IPS DF 4.7 (cell line): ENCODE measurements at regions not wholly inside any gene's neighbourhood (a gene's known extent, or its start where the extent isn't known, plus 50 kb on each side); places are given as distances from the start of the nearest gene placed in this dataset.
"Not testable (repeated sequence)": the region's sequence is repeated elsewhere in the genome, so short reads cannot be mapped to it uniquely, and the experiment has no call there.

Source experiments
- DNase-seq: peaks from one replicate; pipeline ENCODE4 v3.0.0-alpha.2; 2013; ENCODE audit warnings: low spot score; ENCODE audit errors: extremely low read depth

GRCh38 chr4:66712301-66712921 is 832.9 kb downstream of the CENPC start:
- not testable (repeated sequence) for DNase-seq

DNA sequence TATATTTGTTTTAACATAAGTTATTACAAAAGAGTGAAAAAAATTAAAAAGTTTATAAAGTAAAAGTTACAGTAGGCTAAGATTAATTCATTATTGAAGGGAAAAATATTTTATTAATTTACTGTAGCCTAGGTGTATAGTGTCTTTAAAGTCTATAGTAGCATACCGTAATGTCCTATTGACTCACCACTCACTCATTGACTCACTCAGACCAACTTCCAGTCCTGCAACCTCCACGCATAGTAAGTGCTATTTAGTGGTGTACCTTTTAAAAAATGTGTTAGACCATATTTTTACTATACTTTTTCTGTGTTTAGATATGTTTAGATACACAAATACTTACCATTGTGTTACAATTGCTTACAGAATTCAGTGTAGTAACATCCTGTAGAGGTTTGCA is 841.1 kb downstream of the CENPC start:
- no peak for DNase-seq

DNA sequence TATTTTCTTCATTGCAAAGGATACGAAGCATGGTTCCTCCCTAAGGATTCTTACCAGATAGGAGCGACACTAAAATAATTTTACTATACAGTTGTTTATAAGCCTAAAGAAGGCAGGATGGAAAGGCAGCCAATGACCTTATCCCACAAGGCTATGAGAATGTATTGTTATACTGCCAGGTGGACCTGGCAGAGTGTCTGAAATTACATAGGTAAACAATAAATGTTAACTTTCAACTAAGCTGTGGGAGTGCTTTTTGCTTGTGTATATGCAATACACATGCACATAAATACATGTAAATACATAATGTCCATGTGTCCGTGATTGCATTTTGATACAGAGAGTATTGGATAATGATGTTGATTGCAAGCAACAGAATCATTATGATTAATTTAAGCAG is 850.6 kb downstream of the CENPC start:
- no peak for DNase-seq

DNA sequence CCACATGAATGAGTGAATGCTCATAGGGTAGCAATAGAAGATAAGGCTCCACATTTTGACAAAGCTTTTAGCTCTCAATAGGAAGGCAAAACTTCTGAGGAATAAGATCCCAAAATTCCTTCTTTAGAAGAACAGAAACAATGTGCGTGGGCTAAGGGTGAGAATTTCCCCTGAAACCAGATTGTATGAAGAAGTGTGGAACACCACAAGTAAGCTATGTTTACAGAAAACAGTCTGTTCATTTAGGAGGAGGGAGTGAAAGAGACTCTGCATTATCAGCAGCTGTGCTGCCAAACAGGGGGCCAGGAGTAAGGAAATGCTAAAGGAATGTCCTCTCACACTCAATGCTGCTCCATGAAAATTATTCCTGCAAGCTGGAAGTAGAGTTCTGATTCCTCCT is 851.6 kb downstream of the CENPC start:
- no peak for DNase-seq

GRCh38 chr4:66691101-66691500 is 854.2 kb downstream of the CENPC start:
- peak; percentile 2 for DNase-seq

- DNase-seq = no peak
These were observed 856.6 kb downstream of the CENPC start for GRCh38 chr4:66688674-66689073.

- DNase-seq = no peak
These were observed 857.8 kb downstream of the CENPC start for GRCh38 chr4:66687459-66687858.

DNA sequence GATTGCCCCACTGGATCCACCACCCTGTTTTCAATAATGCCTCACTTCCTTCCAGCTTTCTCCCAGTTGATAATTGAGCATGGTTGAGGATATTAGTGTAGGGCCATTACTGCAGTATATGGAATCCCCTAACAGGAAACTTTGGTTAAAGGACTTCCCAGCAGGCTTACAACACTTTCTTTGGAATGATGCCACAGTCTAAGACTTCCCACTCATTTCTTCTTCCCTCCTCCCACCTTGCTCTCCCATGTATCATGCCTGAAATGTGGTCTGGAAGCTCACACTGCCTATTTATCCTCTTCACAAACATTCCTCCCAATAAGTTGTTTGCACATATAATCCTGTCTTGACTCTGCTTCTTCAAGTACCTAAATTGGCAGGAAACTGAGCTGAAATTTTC is 863.3 kb downstream of the CENPC start:
- no peak for DNase-seq

- DNase-seq = no peak
These were observed 878.1 kb downstream of the CENPC start for GRCh38 chr4:66667249-66667648.

DNA sequence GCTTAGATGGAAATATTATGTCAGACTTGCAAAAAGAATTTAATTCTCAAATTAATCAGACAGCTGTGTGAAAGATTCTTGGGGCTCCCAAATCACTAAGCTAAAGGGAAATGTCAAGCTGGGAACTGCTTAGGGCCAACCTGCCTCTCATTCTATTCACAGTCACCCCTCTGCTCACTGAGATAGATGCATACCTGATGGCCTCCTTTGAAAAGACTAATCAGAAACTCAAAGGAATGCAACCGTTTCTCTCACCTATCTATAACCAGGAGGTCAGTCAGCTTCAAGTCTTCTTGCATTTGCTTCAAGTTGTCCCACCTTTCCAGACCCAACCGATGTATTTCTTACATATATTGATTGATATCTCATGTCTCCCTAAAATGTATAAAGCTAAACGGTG is 882.7 kb downstream of the CENPC start:
- DNase-seq = no peak

DNA sequence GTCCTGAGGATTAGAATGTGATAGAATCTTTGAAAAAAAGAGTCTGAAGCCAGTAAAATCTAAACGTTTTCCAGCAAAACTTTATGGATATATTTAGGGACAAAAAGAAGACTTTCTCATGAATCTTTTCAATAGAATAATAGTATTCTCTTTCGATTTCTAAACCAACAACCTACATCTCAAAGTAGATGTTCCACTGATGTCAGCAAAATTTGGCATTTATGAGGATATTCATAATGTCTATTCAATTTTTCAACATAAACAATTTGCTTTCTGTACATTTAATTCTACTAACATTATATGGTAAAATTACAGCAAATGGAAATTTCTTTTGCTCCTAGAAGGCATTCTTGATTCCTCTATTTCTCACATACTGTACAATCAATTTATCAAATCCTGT is 886.5 kb downstream of the CENPC start:
- DNase-seq = no peak

DNA sequence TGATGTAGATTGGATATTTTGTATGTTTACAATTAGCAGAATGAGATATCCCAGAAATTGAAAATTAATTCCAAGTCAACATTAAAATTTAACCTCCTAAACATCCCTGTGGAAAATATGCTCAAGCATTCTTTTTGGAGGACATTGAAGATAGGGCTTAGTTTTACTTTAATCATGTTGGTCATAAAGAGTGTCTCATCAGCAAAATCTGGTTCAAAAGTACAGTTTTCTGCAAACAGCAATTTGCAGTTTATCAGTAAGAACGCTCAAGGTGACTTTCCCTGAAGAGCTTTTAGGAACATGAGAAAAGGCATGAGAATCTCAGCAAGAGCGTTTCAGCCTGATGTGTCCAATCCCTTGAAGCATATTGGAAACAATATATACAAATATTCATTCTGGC is 889.8 kb downstream of the CENPC start:
- DNase-seq = no peak

DNA sequence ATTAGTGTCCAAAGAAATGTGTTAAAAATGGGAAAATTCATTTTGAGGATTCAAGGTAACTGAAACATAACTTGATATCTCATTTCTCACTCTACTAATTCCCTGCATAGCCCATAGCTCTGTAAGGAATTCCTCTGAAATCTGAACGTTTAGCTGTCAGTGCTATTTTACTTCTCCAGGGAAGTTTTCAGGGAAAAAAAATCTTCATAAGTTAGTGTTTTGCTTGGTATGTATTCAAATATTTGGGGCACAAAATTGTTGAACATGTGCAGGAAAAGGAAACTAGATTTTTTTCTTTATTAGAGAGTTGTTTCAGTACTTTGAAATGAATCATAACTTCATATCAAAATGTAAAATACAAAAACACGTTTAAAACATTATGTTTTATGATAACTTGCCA is 891.4 kb downstream of the CENPC start:
- DNase-seq = no peak

- no peak for DNase-seq
These were observed 896.1 kb downstream of the CENPC start for GRCh38 chr4:66649236-66649635.

- no peak for DNase-seq
These were observed 897.4 kb downstream of the CENPC start for GRCh38 chr4:66647926-66648325.

- DNase-seq = no peak
These were observed 897.8 kb downstream of the CENPC start for GRCh38 chr4:66647476-66647875.

DNA sequence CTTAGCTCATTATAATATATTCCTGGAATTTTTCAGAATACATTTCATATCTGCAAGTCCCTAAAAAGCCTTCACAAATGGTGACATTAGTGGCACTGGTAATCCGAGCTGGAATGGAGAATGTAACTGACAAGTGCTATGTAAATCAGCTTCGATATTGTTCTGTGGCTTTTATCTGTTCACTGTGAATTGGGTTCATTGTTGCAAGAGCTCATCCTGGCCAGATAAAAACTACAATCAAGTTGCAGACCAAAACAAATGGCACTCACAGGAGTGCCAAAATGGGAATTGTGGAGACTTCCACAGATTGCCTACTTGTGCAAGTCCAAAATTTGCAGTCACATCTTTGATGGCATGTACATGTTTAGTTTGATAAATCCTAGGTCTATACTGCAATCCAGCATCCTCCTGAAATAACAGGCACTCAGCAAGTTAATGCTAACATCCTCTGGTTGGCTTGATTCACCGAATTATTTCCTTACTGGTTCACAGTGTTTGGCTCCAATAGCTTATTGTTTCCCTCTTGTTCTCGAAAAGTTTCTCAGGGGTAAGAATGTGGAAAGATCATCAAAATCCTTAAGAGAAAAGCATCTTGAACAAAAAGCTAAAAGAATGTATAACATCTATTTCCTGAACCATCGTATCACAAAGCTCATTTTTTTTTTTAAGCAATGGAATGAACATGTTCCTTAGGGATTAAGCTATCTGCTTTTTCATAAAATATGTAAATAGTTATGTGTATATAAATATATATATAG is 904.9 kb downstream of the CENPC start:
- no peak for DNase-seq

DNA sequence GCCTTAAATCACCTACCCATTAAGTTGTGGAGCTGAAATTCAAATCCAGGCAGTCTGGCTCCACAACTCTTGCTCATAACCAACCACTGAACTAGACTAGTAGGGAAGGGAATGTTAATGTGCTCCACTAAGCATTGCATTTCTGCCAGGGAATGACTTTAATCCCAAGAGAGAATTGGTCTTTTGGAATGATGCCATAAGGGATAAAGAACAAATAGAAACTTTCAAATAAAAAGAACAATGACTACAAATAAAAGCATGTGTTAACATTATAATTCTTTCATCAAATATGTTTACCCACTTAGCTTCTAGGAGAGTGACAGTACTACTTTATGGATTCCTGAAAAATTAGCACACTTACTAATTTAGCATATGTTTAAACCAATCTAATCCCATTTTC is 905.9 kb downstream of the CENPC start:
- DNase-seq = no peak

- no peak for DNase-seq
These were observed 909.0 kb downstream of the CENPC start for GRCh38 chr4:66636349-66636748.

DNA sequence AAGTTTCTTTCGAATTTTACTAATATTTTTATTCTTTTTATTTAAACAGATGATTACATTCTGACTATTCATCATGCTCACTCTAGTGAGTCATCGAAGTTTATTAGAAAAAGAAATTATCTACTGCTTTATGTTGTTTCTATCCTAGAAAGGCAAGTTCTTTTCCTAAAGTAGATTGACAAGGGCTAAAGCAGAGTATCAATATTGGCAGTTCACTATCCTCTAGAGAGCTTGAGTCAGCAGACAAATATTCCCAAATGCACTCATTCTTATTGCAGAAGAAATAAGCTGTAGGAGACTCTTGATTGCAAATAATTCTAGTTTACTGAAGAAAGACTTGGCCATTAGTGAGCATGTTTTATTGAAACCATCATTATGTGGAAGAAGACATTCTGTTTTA is 911.8 kb downstream of the CENPC start:
- no peak for DNase-seq

DNA sequence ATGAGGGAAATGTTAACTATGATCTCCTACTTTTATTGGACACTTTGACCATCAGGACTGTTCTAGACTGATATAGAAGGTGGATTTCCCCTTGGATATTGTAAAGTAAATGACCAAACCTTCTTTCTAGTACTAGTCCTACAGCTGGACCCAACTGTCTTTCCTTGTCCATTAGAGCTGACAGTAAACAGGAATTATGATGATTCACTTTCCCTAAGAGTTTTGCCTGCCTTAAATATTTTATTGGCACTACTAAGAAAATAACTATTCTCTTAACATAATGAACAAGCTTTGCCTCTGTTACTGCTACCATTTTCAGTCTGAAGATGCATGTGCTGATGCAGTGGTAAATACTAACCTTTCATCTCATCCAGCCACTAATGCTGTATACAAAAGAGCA is 915.4 kb downstream of the CENPC start:
- DNase-seq = no peak

DNA sequence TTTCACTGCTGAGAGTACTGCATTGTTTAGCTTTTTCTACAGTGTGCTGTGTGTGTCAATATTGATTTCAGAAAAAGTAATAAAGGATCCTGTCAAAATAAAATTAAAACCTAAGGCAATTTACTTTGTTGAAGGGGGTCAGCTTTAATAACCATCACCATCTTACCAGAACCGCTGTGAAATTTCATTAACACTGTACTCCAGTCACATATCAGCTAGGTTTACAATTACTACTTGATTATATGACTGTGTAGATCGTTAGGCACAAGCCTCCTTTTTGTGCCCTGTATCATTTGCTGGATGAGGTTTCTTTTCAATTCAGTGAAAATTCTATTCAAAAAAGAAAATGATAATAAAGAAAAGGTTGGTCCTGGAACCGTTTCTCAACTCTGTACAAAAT is 917.2 kb downstream of the CENPC start:
- DNase-seq = no peak

- no peak for DNase-seq
These were observed 919.8 kb downstream of the CENPC start for GRCh38 chr4:66625480-66625879.
